NCI-H1694 (cell line): ENCODE measurements at regions not wholly inside any gene's neighbourhood (a gene's known extent, or its start where the extent isn't known, plus 50 kb on each side); places are given as distances from the start of the nearest gene placed in this dataset.
"Not testable (repeated sequence)": the region's sequence is repeated elsewhere in the genome, so short reads cannot be mapped to it uniquely, and the experiment has no call there.

Experiments used
- DNase-seq: peaks from one replicate; lab custom pipeline; 2025; lab: John Stamatoyannopoulos, UW

DNA sequence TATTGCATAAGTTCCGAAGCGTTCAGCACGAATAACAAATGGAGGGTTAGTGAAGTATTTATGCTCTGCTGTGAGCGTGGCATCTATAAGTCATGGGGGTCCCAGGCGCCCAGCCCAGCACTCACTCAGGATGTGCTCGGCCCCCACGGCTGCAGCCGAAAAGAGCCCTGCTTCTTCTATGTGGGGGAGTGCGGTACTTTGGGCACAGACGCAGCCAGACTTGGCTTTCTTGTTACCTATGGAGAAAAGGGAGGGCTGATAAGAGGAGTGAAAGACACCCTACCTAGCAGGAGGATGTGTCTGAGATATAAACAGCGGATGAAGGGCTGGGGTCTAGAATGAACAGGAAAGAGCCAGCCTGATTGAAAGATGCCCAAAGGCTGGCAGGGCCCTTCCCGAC is 51.4 kb downstream of the MRPL36 start:
- DNase-seq: no peak

DNA sequence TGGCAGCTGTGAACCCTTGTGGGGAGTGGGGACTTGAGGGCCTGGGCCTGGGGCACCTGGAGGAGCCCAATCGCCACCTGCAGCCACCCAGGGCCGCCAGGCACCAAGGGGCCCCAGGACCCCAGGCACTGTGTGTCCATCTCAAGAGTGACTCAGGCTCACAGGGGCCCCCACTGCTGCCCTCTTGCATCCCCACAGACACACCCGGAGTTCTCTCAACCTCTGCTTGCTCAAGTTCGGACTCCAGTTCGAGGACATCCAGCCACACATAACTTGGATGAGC is 51.9 kb downstream of the MRPL36 start:
- DNase-seq: no peak

DNA sequence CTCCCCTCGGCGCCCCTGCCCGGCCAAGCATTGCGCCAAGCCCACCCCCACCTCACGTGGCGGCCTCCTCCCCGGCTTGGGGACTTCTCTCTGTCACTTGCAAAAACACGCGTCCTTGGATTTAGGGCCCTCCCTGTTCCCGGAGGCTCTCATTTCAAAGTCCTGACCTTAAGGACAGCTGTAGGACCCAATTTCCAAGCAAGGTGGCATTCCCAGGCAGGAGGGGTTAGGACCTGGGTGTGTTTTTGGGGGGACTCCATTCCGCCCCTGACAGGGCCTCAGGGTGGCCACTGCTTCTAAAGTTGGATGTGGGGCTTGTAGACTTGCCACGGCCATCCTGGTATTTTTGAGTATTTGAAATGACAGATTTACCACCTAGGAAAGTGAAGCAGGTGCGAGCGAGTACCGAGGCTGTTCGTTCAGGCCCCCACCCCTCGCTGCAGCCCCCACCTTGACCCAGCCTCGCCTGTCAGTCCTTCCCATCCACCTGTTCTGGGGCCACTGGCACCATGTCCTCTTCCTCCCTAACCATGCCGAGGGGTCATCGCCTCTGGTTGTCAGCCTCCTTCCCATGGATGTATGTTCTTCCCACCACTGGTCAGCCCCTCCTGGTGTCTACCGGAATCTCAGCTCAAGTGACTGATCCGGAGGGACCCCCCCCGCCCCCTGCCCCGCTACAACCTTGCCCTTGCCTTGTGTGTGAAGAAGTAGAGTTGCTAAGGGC is 52.4 kb downstream of the MRPL36 start:
- no peak for DNase-seq

DNA sequence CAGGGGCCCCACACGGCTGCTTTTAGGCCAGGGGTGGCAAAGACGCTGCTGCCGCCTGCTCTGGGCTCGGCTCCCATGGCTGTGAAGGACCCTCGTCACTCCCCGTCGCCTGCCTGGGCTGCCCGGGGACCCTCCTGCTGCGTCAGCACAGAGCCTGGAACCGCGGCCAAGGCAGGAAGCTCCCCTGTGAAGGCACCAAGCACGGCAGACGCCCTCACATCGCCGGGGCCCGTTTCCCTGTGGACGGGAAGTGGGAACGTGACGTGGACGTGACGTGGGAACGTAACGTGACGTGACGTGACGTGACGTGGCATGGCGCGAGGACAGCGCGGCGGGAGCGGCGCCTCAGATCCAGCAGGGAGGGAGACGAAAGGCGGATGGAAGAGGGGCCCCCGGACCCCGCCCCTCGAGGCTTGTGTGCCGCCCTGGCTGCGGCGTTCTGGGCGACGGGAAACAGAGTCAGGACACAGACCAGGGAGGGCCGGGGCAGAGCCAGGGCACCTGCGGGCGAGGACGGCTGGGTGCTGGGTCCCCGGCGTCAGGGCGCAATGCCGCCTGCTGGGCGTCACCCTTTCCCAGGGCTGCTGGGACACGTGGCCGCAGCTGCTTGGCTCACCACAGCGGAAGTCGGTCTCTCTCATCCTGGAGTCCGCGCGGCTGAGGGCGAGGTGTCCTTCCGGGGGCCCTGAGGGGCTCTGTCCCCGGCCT is 53.1 kb downstream of the MRPL36 start:
- no peak for DNase-seq

DNA sequence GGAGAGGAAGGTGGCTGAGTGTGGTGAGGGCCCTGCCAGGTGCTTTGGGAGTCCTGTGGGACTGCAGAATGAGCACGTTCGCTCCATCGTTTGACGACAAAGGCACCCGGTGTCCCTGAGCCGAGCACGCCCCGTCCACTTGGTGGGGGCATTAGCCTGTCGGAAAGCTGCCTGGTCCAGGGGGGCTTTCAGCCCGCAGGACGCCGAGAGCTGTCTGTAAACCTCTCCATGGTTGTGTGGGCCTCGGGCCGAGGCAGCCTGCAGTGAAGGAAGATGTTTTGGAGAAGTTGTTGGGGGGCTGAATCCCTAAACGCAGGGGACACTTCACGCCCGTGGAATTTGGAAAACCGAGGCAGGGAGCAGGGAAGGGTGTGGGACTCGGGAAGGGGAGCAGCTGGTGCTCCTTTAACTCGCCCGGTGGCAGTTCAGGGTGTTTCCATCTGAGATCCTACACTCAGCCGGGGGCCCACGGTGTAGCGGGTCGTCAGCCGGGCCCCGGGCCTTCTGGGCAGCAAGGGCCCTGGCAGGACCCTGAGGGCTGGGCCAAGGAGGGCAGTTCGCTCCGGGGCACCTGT is 53.8 kb downstream of the MRPL36 start:
- no peak for DNase-seq

DNA sequence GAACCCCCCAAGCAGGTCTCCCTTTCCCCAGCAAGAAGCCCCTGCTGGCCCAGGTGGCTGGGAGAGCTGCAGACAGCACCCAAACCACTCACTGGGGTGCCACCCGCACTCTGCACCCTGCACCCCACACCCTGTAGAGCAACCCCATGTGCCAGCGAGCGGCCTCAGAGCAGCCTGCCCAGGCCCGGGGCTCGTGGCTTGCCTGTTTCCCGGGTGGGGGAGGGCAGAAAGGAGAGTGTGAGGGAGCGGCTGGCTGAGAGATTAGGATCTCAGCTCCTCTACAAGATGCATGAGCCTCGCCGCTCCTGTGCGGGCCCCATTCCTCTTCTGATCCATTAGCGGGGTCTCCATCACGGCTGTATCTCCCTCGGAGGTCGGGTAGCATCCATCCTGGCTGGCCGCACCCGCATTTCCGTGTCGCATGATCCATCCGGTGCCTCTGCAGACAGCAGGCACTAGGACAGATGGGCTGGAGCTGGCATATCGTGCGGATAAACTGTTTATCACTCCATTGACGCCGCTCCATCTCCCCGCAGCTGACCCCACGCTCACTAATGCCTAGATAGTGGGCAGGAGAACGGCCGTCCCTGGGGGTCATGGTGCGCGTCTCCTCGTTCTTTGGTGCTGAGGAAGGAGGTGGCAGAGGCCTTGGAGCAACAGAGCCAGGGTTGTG is 54.4 kb downstream of the MRPL36 start:
- no peak for DNase-seq

DNA sequence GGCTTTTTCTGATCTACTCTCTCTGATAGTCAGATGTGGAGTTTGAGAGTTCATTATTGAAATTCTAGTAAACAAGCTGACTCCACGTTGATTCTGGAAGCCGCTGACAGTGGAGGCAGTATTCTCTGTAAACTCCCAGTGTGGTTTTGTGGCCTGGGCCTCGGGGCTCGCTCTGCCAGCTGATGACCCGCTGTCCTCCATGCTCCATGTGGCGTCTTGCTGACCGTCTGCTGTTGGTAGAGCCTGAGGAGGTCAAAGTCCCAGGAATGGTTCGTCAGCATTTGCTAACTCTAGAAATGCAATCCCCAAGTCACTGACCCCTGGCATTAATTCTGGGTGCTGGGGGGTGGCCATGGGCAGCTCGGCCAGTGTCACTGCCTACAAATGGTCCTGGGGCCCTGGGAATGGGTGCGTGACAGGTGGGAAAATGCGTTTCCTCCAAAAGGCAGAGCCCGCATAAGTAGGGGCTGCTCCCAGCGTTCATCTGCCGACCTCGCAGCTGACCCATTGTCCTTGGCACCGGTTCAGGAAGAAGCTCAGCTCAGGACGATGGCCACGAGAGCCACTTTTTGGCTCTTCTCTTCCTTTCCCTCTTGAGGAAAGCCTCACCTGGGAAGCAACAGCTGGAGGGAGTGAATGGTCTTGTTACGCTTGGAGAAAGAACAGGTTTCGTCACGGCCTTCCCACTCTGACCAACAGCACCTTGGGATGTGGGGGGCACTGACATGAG is 55.1 kb downstream of the MRPL36 start:
- no peak for DNase-seq

DNA sequence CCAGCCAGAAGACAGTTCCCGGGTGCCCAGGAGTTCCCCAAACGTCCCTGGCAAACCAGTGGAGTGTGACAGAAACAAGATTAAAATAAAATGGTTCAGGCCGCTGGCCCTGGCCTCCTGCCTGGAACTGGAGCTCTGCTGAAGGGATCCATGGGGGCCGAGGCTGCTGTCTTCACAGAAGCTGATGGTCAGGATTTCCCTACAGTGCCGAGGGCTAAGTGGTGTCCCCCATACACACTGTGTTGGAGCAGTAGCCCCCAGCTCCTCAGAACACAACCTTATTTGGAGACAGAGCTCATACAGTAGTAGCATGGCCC is 55.9 kb downstream of the MRPL36 start:
- no peak for DNase-seq

DNA sequence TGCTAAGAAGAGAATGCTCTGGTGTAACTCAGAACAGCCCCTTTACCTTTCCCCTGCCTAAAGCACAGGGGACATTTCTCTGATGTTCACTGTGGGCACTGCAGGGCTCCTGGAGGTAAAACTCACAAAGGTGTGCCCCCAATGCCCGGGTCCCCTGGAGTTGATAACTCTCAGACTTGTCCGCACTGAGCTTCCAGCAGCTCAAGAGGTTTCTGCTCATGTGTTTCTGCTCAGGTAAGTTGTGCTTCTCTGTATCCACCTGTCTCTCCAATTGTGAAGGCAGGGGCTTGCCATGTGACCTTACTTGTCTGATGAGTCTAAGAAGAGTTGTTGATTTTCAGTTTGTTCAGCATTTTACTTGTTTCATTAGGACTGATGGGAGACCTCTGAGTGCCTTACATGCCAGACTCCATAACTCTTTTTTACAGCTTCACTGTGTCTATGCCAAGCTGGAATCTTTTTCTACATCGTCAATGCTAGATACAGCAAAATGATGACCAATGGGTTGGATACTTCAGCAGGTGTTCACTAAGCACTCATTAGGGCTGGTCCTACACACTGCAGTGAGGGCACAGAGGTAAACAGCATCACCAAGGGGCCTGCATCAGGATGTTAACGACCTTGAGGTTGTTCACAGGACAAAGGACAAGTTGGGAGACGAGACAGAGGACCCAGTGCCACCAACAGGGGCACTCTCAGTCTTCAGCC is 56.4 kb downstream of the MRPL36 start:
- DNase-seq: no peak

DNA sequence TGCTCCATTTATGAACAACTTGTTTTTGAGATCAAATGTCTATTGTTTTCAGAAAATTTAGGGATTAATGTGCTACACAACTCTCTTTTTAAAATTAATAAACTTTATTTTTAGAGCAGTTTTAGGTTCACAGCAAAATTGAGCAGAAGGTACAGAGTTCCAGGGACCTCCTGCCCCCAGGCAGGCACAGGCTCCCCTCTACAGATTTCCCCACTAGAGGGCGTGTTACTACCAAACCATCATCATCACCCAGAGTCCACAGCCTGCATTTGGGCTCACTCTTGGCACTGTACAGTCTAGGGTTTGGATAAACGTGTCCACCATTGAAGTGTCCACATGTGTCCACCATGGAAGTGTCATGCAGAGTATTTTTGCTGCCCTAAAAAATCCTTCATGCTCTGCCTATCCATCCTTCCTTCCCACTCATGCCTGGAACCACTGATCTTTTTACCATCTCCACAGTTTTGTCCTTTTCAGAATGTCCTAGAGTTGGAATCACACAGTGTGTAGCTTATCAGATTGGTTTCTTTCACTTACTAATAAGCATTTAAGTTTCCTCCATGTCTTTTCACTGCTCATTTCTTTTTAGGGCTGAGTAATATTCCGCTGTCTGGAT is 61.7 kb downstream of the MRPL36 start:
- no peak for DNase-seq

DNA sequence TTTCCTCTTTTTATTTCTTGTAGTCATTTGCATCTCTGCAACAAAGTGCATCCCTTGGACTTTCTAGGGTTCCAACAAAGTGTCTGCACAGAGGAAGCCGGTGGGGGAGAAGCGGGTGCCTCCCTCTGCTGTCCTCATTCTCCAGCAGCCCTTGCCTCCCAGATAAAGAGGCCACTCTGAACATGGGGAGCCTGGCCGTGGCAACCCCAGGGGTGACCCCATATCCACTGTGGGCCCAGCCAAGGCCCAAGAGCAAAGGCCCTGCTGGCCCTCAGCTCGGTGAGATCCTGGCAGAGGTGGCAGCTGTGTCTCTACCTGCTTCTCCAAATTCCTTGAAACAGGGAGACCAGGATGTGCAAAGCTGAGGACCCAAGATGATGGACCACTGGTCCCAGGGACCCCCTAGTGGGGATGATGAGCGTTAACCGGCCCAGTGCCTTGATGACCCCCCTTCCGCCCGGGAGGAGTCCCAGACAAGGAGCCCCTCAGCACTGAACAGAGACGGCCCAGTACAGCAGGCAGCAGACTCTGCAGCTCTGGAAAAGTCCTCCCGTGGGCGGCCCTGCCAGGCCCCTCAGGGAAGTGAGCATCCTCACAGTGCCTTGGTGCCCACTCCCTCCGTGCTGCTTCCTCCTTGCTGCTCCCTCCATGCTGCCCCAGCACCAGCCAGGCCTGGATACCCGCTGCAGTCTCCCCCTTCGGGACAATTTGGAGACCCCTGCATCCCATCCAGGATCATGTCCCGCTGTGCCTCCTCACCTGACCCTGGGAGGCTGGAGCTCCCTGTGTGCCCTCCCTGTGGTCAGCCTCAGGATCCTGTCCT is 62.5 kb downstream of the MRPL36 start:
- DNase-seq: no peak

DNA sequence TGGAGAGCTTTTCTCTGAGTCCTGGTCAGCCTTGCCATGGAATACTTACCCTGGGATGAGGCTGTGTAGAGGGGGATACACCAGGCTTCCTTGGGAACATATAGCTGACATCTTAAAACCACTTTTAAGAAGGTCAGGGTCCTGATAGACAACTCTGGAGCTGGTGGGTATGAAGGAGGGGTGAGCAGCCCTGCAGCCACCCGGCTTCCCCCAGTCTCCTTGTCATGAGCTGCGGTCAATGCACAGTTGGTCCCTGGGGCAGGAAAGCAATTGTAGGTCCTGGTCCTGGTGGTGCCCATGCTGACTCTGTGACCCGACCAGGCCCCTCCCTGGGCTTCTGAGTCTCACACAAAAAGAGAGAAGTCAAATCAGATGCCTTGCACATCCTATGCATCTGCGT is 63.6 kb downstream of the MRPL36 start:
- DNase-seq: no peak

DNA sequence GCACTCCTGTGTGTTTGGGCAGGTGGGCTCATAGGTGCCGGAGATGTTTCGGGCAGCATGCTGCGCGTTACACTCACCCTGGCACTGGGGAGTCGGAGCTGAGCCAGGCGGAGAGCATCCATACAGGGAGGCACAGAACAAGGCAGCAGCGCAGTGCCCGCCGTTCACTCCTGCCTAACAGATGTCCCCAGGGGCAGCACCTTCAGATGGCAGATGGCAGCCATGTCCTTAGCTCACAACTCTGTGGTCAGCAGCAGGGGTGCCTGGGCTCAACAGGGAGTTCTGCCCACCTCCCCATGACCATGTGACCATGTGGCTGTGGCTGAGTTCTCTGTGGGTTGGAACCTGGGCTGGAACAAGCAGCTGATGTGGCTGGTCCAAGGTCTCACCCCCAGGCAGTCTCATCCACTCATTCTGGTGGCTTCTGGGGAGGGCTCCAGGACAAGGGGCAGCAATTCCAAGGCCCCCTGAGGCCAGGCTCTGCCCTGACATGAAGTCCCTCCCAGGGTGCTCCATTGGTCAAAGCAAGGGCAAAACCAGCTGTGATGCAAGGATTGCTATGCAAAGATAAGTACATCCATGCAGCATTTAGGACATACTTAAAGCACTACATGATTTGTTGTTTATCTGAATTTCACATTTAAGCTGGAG is 64.2 kb downstream of the MRPL36 start:
- no peak for DNase-seq

DNA sequence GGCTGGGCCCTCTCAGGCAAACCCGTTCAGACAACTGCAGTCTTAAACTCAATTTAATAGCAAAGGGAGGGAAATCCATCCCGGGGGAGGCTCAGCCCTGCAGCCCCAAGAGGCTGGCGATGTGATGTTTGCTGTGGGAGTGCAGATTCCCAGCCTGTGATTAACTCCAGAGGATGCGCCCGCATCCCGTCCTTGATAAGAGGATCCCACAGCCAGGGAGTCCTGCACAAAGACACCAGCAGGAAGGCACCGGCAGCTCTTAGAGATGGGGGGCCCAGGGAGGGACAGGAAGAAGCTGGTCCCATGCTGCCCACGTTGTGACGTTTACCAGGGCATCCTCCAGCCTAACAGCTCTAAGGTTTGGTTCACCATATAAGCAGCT is 64.7 kb downstream of the MRPL36 start:
- DNase-seq: no peak

DNA sequence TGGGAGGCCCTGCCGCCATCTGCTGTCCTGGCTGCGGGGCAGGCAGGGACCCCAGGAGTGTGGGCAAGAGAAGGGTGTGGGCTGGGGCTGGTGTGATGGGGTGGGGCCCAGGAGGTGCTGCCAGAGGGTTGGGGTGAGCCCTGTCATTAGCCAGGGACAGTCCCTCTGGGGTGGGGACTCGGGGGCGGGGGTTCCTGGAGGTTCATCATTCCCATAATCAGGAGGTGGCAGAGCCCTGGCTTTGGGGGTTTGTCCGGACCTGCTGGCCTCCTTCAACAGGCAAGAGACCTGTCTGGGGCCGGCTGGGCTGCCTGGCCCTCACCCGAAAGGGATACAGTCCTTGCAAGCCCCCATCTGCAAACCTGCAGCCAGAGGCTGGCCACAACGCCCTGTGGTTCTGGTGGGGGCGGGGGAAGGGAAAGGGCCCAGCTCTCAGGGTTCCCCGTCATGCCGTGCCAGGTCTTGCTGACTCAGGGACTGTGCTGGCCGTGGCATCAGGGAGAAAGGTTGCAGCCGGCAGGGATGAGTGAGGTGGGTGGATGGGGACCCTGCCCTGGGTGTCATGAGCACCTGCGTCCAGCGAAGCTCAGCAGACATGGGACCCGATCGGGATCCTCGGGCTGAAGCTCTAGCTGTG is 65.2 kb downstream of the MRPL36 start:
- DNase-seq: no peak

DNA sequence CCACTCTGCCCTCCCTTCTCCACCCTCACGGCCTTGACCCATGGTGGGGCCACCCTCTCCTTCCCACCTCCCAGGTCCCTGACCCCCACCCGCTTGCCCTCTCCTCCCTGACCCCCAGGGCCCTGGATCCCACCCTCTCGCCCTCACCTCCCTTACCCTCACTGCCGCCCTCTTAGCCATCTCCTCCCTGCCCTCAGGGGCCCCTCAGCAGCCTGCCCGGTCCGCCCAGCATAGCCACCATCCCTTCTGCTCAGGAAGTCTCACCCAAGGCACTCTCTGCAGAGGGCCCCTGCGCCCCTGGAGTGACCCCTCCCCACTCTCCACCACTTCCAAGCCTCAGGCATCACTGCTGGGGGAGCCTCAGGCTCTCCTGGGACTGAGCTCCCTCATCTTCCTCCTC is 66.3 kb downstream of the MRPL36 start:
- no peak for DNase-seq

DNA sequence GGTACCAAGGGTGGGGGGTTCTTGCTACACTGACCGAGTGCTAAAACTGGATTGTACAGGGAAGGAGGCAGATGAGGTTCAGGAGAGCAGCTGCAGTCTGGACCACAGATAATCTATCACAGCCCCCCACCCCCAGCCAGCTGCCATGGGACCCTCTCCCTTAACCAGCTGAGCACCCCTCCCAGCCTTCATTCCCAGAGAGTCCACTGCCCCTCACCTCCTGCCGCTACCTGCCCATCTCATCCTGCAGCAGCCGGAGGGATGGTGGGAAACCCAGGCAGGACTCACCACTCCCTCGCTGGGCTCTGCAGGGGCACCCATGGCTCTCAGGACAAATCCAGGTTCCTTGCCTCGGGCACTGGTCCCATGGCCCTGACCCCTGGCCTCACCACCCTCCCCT is 66.7 kb downstream of the MRPL36 start:
- DNase-seq: no peak

DNA sequence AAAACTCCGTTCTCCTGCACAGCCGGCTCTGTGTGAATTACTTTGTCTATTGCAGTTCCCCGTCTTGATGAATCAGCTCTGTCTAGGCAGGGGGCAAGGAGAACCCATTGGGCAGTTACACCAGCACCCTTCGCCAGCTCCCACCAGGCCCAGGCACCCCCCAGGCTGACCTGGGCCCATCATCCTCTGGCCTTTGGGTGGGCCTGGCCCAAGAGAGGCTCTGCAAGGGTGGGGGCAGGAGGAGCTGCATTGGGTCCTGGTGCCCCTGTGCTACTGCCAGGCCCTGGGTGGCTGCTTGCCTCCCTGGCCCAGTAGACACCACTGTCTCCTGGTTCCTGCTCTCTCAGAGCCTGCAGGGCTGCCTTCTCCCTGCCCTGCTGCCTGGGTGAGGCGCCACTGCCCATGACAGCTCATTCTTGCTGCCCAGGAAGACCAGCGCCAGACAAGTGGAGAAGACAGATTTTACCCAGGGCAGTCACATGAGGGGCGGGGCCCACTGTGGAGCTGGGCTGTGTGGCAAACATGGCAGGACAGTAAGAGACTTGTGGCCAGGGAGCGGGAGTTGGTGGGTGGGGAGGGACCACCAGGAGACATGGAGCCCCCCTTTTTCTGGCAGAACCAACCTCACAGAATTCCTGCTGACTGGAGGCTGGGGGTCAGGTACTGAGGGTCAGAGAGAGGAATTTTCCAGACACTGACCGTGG is 67.2 kb downstream of the MRPL36 start:
- DNase-seq: no peak

DNA sequence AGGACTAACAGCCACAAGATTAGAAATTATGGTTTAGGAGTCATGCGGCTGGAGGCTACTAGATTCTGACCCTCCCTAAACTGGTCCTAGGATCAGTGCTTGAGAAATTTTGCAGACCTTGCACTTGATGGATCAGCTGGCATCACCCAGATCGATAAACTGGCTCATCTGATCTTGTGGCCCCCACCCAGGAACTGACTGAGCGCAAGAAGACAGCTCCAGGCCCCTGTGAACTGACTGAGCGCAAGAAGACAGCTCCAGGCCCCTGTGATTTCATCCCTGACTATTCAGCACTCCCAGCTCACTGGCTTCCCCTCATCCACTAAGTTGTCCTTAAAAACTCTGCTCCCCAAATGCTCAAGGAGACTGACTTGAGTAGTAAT is 67.8 kb downstream of the MRPL36 start:
- DNase-seq: not testable (repeated sequence)
